HG03378 (cell line): ENCODE measurements at regions not wholly inside any gene's neighbourhood (a gene's known extent, or its start where the extent isn't known, plus 50 kb on each side); places are given as distances from the start of the nearest gene placed in this dataset.

Experiments
- ATAC-seq: cut with Tn5 transposase; IDR thresholded peaks from one replicate; pipeline ENCODE4 v1.9.1; 2021; ENCODE audit warnings: mild to moderate bottlenecking, moderate library complexity; ENCODE audit not compliant: unreplicated experiment

DNA sequence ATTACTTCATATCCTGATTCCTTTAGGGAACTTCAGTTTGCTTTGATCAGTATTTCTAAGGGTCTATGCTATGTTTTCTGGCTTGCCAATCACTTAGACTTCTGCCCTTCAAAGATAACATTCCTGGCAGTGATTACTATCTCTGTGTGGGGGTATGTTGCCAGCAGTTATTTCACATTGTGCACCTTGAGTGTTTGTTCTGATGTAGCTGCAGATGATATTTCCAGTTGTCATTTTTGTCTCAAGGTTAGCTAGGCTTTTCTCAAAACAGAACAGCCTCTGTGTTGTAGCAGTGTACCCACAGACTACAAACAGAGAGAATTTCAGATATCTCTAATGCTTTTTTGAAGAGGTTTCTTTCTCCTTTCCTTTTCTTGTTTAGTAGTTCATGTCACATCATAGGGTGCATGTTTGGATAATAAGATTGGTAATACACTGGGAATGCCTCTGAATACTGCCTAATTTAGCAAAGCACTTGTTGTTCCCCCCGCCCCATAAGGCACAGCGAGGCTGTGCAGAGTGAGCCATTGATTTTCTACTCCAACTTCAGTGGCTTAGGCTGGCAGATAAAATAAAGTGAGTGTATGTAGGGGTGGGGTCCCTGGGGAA, 134.7 kb upstream of the AGR3 start:
- no peak for ATAC-seq

DNA sequence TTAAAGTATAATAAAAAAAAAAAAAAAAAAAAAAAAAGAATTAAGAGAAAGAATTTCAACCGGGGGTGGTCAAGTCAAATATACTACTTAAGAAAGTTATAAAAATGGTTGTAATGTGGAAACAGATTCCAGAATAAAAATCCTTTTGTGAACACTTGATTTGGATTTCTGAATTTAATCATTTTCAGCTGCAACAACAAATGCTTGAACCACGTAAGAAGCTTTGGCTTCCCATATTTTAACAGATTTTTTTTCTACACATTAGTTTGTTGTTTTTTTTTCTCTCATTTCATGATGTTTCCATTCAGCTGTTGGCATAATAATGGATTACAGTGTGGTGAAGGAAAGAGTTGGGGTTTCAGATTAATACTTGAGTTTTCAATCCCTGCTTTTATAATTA, 137.3 kb upstream of the AGR3 start:
- no peak for ATAC-seq

DNA sequence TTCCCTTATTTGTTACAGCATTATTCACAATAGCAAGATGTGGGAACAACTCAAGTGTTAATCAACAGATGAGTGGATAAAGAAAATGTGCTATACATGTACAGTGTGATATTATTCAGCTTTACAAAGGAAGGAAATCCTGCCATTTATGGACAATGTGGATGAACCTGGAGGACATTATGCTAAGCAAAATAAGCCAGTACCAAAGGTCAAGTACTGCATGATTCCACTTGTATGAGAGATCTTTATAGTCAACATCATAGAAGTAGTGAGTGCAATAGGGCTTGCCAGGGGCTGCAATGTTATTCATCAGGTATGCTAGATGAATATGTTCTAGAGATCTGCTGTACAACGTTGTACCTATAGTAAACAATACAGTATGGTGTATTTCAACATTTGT, 138.5 kb upstream of the AGR3 start:
- no peak for ATAC-seq

DNA sequence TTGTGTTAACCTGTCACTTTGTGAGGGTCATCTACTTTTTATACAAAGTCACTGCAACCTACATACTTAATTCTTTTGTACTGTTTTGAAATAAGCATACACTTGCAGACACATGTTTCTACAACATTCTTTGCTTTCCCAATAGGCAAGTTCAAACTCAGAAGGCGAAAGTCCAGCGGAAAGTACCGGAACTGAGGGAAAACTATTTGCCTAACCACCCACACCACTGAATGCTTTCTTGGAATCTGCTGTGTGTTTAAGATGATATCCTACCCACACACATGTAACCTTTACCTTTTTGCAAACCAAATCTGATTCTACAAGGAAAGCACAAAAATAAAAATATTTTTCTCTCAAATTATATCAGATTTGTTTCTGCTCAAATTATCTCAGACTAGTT, 139.4 kb upstream of the AGR3 start:
- no peak for ATAC-seq

DNA sequence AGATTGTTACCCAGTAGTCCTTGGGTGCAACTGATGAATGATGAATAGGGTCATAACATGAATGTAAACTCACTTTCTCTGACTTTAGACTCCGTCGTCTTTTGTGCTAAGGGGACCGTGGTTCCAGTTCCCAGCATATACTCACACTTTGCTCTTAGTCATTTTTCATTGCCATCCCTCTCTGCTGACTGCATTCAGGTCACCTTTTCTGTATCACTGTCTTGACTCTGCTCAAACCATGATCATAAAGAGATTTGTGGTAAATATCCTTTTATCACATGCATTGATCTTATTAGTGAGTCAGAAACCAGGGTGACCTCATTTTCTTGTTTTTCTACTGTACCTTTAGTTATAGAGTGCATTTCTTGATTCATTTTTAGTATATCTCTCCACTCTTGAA, 141.1 kb upstream of the AGR3 start:
- ATAC-seq: no peak

DNA sequence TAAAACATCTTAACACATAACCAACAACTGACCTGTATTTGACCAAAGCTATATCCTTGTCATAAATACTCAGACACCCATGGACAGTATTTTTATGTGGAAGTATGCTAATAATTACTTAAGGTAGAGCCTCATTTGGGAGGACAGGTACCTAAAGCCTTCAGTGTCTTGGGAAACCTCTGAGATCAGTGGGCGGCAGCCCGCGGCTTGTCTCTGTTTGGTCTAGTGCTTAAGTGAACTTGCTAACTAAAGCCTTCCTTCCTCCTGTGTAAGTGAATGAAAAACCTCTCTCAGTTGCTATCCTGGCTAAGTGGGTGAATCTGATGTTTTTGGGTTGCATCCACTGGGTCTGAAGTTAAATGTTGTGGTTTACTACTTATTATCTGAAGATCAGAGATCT, 144.5 kb upstream of the AGR3 start:
- ATAC-seq: no peak

DNA sequence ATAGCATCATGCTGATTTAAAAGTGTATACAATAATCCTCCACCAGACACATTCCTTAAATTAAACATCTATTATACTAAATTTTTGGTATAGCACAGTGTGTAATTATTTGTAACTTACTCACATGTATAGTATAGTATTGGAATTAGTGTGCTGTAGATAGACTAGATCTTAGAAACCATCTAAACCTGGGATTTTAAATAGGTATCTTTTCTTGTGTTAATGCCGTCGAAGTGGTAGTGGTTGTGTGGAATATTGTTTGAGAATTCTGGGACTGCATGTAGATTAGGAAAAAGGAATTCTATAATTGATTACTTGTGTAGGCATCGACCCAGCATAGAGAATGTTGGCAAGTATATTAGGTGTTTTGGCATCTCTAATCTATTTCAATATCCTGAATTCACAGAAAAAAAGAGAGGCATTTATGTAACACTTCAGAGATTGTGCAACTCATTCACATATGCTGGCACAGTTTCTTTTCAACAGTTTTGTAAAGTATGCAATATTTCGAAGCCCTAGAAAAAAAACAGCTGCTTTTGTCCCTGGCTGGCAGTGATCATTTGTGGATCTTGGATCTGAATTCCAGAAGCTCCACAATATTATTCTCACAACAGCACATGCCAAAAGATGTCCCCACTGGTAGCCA, 145.5 kb upstream of the AGR3 start:
- no peak for ATAC-seq

DNA sequence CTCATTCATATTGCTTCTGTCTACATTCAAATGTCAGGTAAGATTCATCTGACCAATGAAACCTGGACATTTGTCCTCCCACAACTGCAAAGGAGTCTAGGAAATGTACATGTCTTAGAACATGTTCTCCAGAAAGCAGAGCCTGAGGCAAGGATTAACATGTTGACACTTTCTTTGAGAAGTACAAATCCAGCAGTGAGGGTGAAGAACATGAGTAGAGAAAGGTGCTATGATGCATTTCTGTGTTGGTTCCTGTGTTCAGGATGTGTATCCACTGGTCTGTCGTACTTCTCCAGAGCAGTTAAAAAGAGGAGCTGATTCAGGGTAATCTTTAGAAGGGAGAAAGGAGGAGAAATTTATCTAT, 146.0 kb upstream of the AGR3 start:
- ATAC-seq: no peak

DNA sequence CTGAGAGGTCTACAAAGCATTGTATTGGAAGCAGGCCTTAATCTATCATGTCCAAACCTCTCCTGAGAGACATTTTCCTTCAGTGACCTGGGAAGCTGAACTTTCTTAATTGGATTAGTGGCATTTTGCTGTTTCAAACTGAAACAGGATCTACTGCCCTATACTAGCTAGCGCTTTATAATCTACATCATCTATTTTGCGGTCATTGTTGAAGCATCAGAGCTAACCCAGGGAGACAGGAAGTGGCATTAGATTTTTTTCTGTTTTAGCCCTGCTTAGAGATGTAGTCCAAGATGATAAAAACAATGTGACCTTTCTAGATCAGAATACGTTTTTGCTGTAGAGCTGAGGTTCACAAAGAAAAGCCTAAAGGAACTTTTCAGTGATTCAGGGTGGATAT, 147.4 kb upstream of the AGR3 start:
- ATAC-seq: no peak

DNA sequence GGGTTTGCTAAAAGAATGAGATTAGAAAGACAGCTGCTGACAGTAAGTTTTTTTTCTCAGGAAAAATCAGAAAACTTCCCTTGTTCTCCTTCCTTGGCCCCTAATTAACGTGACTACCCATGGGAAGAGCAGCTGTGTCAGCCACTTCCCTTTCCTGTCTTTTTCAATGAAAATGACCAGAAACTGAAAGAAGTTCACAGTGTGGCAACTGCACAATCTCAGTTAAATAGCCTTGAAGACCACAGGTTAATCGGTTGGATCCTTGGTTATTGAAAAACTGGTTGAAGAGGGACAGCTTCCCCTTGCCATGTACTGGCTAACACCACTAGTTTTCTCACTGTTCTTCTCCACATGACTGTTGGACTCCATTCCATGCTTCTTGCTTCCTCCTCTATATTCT, 148.8 kb upstream of the AGR3 start:
- peak; percentile 47 for ATAC-seq

DNA sequence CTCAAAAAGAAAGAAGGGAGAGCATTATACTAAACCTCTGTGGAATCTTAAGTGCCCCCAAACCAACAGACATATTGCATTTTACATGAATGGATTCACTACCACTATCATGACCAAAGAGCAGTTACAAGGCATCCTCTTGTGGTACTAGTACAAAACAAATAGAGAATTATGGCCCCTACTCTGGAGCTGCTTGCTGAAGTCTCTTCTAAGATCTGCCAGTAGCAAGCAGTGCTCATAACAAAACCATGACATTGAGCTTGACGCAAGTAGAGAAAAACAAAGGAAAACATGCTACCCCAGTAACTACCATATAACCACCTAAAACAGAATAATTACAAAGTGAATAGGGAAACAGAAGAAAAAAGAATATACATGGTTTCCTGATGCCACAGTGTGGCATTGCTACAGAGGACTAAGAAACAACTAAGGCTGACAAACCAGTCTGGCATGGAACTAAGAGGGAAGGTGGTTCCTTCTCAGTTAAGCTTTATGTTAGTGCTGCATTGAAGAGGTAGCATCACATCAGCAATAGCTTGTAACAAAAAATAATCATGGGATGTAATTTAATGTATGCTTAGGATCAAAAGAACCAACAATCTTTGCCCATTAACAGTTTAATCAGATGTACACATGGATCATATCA, 150.2 kb upstream of the AGR3 start:
- no peak for ATAC-seq

DNA sequence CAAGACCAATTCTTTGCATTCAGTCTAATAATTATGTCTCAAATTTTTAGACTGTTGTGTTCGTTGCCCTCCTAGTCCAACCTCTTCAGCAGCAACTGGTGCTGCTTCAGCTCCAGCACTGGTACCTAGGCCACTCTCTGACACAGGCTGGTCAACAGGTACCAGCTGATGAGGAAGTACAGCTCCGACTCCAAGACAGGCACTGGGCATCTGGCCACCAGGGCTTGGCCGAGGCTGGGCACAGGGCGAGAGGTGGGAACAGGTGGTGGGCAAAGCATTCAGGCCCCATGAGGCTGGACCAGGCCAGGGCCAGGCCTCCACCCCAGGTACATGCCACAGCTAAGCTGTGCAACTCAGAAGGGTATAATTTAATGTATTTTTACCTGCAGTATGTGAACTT, 151.5 kb upstream of the AGR3 start:
- no peak for ATAC-seq

DNA sequence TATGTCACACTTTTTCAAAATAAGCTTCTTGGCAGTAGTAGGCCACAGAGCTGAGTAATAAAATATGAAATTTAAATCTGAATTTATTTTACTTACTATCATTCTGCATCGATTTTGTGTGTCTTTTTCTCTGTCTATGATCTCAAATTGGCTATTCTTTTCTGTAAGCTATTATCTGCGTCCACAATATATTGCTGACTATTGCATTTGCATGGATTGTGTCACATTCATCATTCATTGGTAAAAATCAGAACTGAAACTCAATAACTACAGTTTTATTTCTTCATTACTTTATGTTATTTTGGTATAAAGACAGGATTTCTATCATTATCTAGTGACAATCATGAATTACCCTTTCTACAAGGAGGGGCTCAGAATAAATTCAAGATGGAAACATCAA, 154.8 kb upstream of the AGR3 start:
- no peak for ATAC-seq

DNA sequence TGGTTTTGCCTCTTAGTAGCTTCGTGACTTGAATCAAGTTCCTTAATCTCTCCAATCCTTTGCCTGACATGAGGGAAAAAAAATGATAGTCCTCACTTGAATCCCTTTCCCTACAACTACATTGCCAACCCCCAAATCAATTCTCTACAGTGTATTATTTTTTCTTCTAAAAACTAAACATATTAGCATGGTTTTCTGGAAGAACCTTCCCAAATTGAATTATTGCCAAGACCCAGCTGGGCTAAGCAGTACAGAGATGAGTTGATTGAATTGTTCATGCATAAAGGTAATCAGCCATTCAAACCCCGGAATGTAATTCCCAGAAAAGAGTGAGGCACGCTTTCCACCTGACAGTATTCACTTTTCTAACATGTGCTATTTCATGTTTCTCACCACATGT, 155.6 kb upstream of the AGR3 start:
- no peak for ATAC-seq

DNA sequence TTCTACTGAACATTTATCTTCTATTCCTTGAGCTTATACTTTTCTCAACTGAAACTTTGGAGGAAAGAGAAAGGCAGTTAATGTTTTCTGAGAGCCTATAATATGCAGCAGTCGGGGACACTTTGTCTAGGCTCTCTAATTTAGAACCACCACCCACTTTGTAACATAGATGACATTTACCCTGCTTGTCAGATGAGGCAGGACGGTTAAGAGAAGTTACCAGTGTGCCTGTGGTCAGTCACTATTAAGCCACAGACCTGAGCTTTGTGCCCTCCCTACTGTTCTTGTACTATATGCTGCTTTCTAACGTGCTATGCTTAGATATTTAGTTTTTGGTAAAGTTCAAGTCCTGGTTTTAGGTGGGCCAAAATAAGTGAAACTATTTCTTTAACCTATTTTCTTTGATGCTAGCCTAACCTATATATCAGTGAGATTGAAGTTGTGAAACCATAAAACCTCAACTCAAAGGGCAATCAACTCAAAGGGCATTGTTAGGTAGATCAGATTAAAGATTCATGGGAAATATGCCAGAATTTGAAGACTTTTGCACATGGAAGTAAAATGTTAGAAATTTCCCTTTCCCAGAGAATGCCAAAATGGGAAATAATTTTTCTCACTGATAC, 156.5 kb upstream of the AGR3 start:
- no peak for ATAC-seq

DNA sequence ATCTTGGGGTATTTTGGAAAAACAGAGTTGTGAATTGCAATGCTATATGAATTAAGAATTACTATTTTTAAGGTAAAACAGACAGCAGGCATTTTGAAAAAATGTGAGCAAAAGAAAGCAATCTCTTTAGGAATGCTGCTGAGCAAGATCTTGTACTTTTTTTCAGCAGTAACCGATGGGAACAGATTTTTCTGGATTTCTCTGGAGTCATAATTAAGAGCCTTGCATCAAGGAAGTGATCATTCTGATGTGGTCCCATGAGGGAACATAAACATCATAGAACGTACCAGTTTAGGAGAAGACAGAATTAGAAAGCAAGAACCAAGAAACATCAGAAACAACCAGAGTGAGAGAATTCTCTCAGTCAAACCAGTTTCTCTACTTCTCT, 157.0 kb upstream of the AGR3 start:
- no peak for ATAC-seq

DNA sequence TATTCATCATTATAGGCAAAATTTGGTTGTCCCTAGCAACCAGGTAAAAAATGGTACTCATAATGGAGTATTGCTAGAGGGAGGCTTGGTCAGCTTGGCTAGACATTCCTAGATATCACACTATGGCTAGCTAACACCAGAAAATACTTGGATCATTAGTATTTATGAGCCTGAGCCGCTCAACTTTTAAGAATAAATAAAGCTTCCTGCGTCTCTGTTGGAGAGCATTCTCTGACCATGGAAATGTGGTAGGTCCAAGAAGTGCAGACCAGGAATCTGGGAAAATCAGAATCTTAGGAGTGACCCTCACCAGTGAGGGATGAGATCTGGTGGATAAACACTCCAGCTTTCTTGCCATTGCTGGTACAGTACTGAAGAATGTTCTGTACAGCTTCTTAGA, 157.6 kb upstream of the AGR3 start:
- ATAC-seq: no peak

DNA sequence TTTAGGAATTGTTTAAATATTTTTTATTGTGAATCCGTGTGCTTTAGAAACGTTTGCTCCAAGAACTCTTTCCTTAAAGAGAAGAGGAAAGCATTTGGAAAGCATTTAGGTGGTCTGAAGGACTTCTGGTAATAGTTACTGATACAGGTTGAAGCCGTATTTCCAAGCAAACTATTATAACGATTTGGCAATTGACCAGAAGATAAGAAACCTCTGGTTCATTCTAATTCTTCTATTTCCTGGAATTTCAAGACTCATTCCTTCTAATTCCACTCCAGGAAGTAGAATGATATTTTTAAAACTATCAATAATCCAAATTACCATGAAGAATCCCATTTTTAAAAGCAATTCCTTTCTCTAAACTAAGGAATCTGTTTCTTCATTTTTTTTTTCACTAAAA, 158.9 kb upstream of the AGR3 start:
- no peak for ATAC-seq

DNA sequence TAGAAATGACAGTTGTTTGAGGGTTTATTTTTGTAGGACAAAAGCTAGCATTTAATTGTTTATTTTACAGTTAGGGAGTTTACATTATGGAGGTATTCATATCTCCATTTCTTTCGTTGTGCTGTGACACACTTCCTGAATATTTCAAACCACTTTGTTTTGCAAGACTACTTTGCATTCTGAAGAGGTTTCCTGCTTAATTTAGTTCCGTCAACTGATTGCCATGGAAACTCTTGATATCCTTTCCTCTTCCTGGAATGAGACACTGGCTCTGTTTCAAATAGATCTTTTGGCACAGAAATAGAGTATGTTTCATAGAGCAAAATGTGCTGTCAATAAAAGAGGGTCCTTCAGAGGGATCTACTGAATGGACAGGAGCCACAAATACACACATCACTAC, 159.5 kb upstream of the AGR3 start:
- no peak for ATAC-seq

DNA sequence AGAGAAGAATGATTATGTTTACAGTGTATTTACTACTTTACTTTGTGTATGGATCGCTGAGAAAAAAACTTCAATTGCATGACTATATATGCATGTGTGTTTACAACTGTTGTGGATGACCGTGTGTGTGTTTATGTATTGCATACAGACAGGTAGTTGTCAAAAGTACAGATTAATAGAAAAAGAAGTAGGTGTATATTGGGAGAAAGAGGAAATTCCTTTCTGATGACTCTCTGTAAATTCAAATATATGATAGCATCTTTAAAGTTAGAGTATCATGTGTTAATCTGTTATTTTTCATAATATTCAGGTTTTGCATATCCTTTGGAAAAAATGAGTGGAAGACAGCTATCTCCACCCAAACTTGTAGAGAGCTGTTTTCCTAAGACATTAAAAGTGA, 160.4 kb upstream of the AGR3 start:
- ATAC-seq: no peak

DNA sequence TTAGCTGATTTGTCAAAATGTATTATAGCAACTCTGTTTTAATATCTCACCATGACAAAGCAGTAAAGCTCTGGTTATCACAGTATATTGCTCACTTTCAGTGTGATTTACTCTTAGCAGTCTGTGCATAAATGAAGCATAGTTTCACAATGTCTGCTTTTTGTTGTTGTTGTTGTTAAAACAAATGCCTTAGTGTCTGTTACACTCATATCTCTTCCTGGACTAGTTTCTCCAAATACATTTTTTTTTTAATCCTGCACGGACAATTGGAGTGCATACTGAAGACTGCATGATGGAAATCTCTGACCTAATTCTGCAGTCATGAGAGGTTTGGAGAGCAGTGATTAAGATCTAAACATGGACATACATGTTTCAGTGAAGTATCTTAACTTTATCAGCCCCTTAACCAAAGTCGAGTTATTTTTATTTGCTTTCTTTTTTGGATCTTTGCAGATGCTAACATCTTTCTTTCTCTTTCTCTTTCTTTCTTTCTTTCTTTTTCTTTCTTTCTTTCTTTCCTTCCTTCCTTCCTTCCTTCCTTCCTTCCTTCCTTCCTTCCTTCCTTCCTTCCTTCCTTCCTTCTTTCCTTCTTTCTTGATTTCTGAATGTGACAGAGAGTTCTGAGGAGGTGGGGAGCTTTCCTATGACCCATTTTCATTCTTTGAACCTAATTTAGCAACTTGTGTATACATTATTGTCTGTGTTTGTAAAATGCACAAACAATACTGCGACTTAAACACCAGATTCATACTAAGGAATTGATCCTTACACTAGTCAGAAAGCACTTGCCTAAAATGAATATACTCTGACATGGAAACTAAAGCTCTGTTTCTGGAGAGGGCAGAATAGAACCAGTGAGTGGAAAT, 161.5 kb upstream of the AGR3 start:
- ATAC-seq: no peak
